Esophagus squamous epithelium (tissue), 5 donors: ENCODE measurements at regions not wholly inside any gene's neighbourhood (a gene's known extent, or its start where the extent isn't known, plus 50 kb on each side); places are given as distances from the start of the nearest gene placed in this dataset.

Experiments
- DNase-seq: peaks from one replicate; lab custom pipeline; 2025; lab: John Stamatoyannopoulos, UW
- H3K27ac ChIP-seq, 4 donors: fragments of 200-600 bp; sonication (generic); one replicate each; pipeline ENCODE4 v1.5.1; 2016 to 2019; ENCODE audit warnings: mild to moderate bottlenecking in 1 of 4
- H3K27me3 ChIP-seq, 4 donors: fragments of 200-600 bp; sonication (generic); 1 replicate in 3 of 4; 2 replicates in 1 of 4; pipeline versions ENCODE4 v1.5.1 to v1.6.0; 2017 to 2021; ENCODE audit warnings: antibody characterized with exemption in 1 of 4
- H3K36me3 ChIP-seq, 3 donors: fragments of 200-600 bp; sonication (generic); one replicate each; pipeline ENCODE4 v1.5.1; 2016 to 2019
- H3K4me1 ChIP-seq, 3 donors: fragments of 200-600 bp; sonication (generic); one replicate each; pipeline ENCODE4 v1.5.1; 2017 to 2019
- H3K4me3 ChIP-seq, 4 donors: fragments of 200-600 bp; sonication (generic); 1 replicate in 3 of 4; 2 replicates in 1 of 4; pipeline ENCODE4 v1.5.1; 2016 to 2019; ENCODE audit warnings: mild to moderate bottlenecking in 2 of 4, moderate library complexity in 1 of 4
- H3K9me3 ChIP-seq, 3 donors: fragments of 200-600 bp; sonication (generic); one replicate each; pipeline ENCODE4 v1.5.1; 2016 to 2019
- POLR2A ChIP-seq, 4 donors: fragments of 450-650 bp; IDR thresholded peaks; one replicate each; pipeline ENCODE4 v1.6.1; 2017; ENCODE audit warnings: antibody characterized with exemption in 4 of 4, mild to moderate bottlenecking in 4 of 4, moderate library complexity in 3 of 4
- WGBS, 2 donors: methylation state at CpG; one replicate each; pipeline ENCODE4 v1.1.5; 2018; 5-methylcytosine and 5-hydroxymethylcytosine counted together
- intact Hi-C: fragments of 100-400 bp; cut with DNase I; formaldehyde crosslinking; loops from one replicate; pipeline ENCODE4 v1.15.0; 2022
- TF ChIP-seq, protein P1 (sequence below), 6 experiments: fragments of 450-650 bp in 4 of 6; fragments of 200-600 bp in 2 of 6; sonication (generic) in 2 of 6; IDR thresholded peaks; one replicate each; pipeline ENCODE4 v1.5.1; 2016 to 2019; ENCODE audit warnings: antibody characterized with exemption in 6 of 6, mild to moderate bottlenecking in 4 of 6, moderate library complexity in 4 of 6
- donor health status: DM: yes; HTN: yes; CAD: no.

GRCh38 chr18:78865771-78866310 is 113.8 kb upstream of the SALL3 start:
- intact Hi-C loops: no loop called here
- no peak for TF ChIP-seq POLR2A (IDR thresholded peaks at IDR 0.05)
- TF ChIP-seq, protein P1, sequence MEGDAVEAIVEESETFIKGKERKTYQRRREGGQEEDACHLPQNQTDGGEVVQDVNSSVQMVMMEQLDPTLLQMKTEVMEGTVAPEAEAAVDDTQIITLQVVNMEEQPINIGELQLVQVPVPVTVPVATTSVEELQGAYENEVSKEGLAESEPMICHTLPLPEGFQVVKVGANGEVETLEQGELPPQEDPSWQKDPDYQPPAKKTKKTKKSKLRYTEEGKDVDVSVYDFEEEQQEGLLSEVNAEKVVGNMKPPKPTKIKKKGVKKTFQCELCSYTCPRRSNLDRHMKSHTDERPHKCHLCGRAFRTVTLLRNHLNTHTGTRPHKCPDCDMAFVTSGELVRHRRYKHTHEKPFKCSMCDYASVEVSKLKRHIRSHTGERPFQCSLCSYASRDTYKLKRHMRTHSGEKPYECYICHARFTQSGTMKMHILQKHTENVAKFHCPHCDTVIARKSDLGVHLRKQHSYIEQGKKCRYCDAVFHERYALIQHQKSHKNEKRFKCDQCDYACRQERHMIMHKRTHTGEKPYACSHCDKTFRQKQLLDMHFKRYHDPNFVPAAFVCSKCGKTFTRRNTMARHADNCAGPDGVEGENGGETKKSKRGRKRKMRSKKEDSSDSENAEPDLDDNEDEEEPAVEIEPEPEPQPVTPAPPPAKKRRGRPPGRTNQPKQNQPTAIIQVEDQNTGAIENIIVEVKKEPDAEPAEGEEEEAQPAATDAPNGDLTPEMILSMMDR (IDR thresholded peaks at IDR 0.05): no peak
- Histone ChIP-seq H3K36me3 (no peaks in the 10 kb centered on the region), H3K27ac (no peak overlapping the region), H3K27me3 (peaks cover 0 to 24% (median 0%) of the 10 kb centered on the region in 4 donors), H3K4me3 (no peak overlapping the region), H3K9me3 (no peaks in the 10 kb centered on the region), H3K4me1 (no peaks in the 10 kb centered on the region)
- no peak for DNase-seq
- 87 to 91% methylated on average over 9 to 11 of the region's 14 CpGs for WGBS, 2 donors

GRCh38 chr18:78867131-78867530 is 112.5 kb upstream of the SALL3 start:
- no peaks in the 10 kb centered on the region for H3K36me3 ChIP-seq
- no peak overlapping the region for H3K27ac ChIP-seq
- H3K27me3 ChIP-seq: peaks cover 0 to 13% (median 0%) of the 10 kb centered on the region in 4 donors
- WGBS, 2 donors: 80 to 90% methylated on average over 1 to 5 of the region's 19 CpGs
- no peak for DNase-seq
- H3K9me3 ChIP-seq: no peaks in the 10 kb centered on the region
- intact Hi-C loops: no loop called here
- no peaks in the 10 kb centered on the region for H3K4me1 ChIP-seq
- no peak overlapping the region for H3K4me3 ChIP-seq
- TF ChIP-seq, protein P1 (IDR thresholded peaks at IDR 0.05): no peak
- no peak for TF ChIP-seq POLR2A (IDR thresholded peaks at IDR 0.05)

- no peak overlapping the region for H3K27ac ChIP-seq
- no peak overlapping the region for H3K4me3 ChIP-seq
- H3K9me3 ChIP-seq: no peaks in the 10 kb centered on the region
- DNase-seq: no peak
- no peaks in the 10 kb centered on the region for H3K4me1 ChIP-seq
- no peaks in the 10 kb centered on the region for H3K27me3 ChIP-seq
- intact Hi-C loops: no loop called here
- TF ChIP-seq, protein P1 (IDR thresholded peaks at IDR 0.05): no peak
- no peak for TF ChIP-seq POLR2A (IDR thresholded peaks at IDR 0.05)
- H3K36me3 ChIP-seq: no peaks in the 10 kb centered on the region
- 55 to 58% methylated on average over 16 of the region's 17 CpGs for WGBS, 2 donors
Measured at GRCh38 chr18:78868330-78869316, 111.0 kb upstream of the SALL3 start.

- no peak for DNase-seq
- H3K27me3 ChIP-seq: peaks cover 0 to 13% (median 0%) of the 10 kb centered on the region in 4 donors
- no peaks in the 10 kb centered on the region for H3K36me3 ChIP-seq
- intact Hi-C loops: no loop called here
- no peak for TF ChIP-seq POLR2A (IDR thresholded peaks at IDR 0.05)
- TF ChIP-seq, protein P1 (IDR thresholded peaks at IDR 0.05): no peak
- no peak overlapping the region for H3K4me3 ChIP-seq
- 26 to 36% methylated on average over 3 of the region's 3 CpGs for WGBS, 2 donors
- H3K4me1 ChIP-seq: no peaks in the 10 kb centered on the region
- no peaks in the 10 kb centered on the region for H3K9me3 ChIP-seq
- no peak overlapping the region for H3K27ac ChIP-seq
Measured at GRCh38 chr18:78871618-78872017, 108.0 kb upstream of the SALL3 start.

DNA sequence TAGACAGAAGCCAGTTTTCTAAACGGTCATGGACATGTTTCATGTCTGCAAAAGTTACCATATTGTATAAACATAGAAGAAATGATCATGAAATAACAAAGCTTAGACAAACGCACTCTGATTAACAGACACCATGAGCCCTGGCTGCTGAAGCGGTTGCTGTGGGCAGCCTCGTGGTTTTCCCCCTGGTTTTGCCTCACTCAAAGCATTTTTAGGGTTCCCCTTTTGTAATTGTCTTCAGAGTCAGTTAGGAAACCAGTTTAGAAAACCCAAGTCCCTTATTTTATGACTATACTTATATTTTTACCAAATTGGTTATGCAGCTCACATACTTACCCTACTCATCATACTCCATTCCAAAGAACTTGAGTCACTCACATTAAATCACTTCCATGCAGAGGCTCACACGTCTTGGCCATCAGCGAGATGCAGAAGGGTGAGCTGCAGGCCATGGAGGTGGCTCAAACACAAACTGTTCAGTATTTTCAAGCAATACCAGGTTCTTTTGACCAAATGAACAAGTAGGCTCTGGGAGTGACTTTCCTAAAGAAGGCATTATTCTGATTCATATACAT is 105.6 kb upstream of the SALL3 start:
- TF ChIP-seq POLR2A (IDR thresholded peaks at IDR 0.05): no peak
- TF ChIP-seq, protein P1 (IDR thresholded peaks at IDR 0.05): no peak
- no peak overlapping the region for H3K27ac ChIP-seq
- peaks cover 0 to 13% (median 0%) of the 10 kb centered on the region in 4 donors for H3K27me3 ChIP-seq
- intact Hi-C loops: no loop called here
- H3K36me3 ChIP-seq: no peaks in the 10 kb centered on the region
- 63 to 66% methylated on average over 6 of the region's 6 CpGs for WGBS, 2 donors
- no peak overlapping the region for H3K4me3 ChIP-seq
- H3K4me1 ChIP-seq: no peaks in the 10 kb centered on the region
- no peak for DNase-seq
- H3K9me3 ChIP-seq: no peaks in the 10 kb centered on the region
